ENCODE measurements at regions not wholly inside any gene's neighbourhood (a gene's known extent, or its start where the extent isn't known, plus 50 kb on each side); places are given as distances from the start of the nearest gene placed in this dataset.

DNA sequence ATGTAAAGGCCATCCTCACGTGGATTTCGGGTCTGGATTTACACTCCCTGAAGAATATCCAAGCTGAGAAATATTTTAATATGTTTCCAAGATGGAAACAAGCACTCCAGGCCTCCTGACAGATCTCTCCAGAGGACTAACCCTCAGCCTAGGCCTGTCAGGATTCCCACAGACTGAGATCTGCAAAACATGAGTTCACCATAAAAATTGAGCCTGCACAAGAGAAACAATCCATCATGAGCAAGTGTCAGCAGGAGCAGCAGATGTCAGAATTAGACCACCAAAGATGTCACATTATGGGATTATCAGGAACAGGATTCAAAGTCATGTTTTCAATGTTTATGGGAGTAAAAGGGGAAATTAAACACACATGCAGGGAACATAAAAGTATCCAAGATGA, 191.3 kb downstream of the TFCP2L1 start:
- TF ChIP-seq RAD21 (IDR thresholded peaks at IDR 0.05; ENCODE audit: low read depth): no peak
- TF ChIP-seq TAF1 (IDR thresholded peaks at IDR 0.05; ENCODE audit: low read depth): no peak
- no peak for TF ChIP-seq YY1 (IDR thresholded peaks at IDR 0.05; ENCODE audit: low read depth)
- no peak for TF ChIP-seq NFIC (IDR thresholded peaks at IDR 0.05)
- TF ChIP-seq TCF12 (IDR thresholded peaks at IDR 0.05; ENCODE audit: low read depth): no peak
- TF ChIP-seq CREB1 (IDR thresholded peaks at IDR 0.05; ENCODE audit: low read depth): no peak
- TF ChIP-seq, protein P1, sequence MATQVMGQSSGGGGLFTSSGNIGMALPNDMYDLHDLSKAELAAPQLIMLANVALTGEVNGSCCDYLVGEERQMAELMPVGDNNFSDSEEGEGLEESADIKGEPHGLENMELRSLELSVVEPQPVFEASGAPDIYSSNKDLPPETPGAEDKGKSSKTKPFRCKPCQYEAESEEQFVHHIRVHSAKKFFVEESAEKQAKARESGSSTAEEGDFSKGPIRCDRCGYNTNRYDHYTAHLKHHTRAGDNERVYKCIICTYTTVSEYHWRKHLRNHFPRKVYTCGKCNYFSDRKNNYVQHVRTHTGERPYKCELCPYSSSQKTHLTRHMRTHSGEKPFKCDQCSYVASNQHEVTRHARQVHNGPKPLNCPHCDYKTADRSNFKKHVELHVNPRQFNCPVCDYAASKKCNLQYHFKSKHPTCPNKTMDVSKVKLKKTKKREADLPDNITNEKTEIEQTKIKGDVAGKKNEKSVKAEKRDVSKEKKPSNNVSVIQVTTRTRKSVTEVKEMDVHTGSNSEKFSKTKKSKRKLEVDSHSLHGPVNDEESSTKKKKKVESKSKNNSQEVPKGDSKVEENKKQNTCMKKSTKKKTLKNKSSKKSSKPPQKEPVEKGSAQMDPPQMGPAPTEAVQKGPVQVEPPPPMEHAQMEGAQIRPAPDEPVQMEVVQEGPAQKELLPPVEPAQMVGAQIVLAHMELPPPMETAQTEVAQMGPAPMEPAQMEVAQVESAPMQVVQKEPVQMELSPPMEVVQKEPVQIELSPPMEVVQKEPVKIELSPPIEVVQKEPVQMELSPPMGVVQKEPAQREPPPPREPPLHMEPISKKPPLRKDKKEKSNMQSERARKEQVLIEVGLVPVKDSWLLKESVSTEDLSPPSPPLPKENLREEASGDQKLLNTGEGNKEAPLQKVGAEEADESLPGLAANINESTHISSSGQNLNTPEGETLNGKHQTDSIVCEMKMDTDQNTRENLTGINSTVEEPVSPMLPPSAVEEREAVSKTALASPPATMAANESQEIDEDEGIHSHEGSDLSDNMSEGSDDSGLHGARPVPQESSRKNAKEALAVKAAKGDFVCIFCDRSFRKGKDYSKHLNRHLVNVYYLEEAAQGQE (IDR thresholded peaks at IDR 0.05; ENCODE audit: low read depth): no peak
- no peak for TF ChIP-seq EP300 (IDR thresholded peaks at IDR 0.05; ENCODE audit: borderline replicate concordance)
- no peak for TF ChIP-seq CEBPB (IDR thresholded peaks at IDR 0.05)
- TF ChIP-seq USF1 (IDR thresholded peaks at IDR 0.05): no peak
